K562 (cell line): ENCODE measurements at regions not wholly inside any gene's neighbourhood (a gene's known extent, or its start where the extent isn't known, plus 50 kb on each side); places are given as distances from the start of the nearest gene placed in this dataset.

Experiments used
- ATAC-seq: fragments of 200-7000 bp; cut with Tn5 transposase; 3 replicates; pipeline ENCODE4 v1.9.1; 2020; ENCODE audit warnings: moderate library complexity
- BruUV-seq: library from RNA; stranded (reverse); fragments of 400-500 nt; replicated peaks from 2 replicates; lab custom pipeline; 2021; lab: Mats Ljungman, UMichigan
- CTCF ChIA-PET: fragments of 300-600 bp; formaldehyde crosslinking; extraction: SDS; loops from one replicate; lab custom pipeline; 2021; ENCODE audit warnings: low intra/inter-chr PET ratio; lab: Yijun Ruan, JAX
- POLR2A ChIA-PET: fragments of 300-600, 350-650 bp; sonication (Branson Sonifier 250); formaldehyde crosslinking; extraction: SDS; loops from one replicate; lab custom pipeline; 2021; ENCODE audit warnings: antibody characterized with exemption, inconsistent platforms; lab: Yijun Ruan, JAX
- DNase-seq, 4 experiments: peaks; one replicate each; pipeline versions ENCODE4 v3.0.0 to v3.0.0-alpha.2; 2011 to 2018; ENCODE audit warnings: low spot score in 3 of 4, mixed read lengths in 3 of 4; ENCODE audit errors: extremely low read depth in 1 of 4
- FAIRE-seq: peaks from 2 replicates; lab custom pipeline; 2011; peaks lifted over from hg19 to GRCh38; lab: Jason Lieb, UNC
- H2AFZ ChIP-seq: 2 replicates; pipeline ENCODE4 v1.6.0; 2011; ENCODE audit warnings: low read depth, low read length, control low read depth, inconsistent platforms
- H3K27ac ChIP-seq: fragments of 200-600 bp; 3 replicates; pipeline ENCODE4 v1.8.0; 2011; ENCODE audit warnings: low read depth, mild to moderate bottlenecking, control low read depth, inconsistent platforms, low read length, moderate library complexity, mixed read lengths; ENCODE audit errors: extremely low read depth
- H3K27me3 ChIP-seq, 2 experiments: fragments of 300-600 bp in 1 of 2; 2 replicates in 1 of 2; 3 replicates in 1 of 2; pipeline versions ENCODE4 v1.6.0 to v1.8.0; 2011; ENCODE audit warnings: inconsistent platforms in 2 of 2, low read length in 2 of 2, mild to moderate bottlenecking in 1 of 2, mixed read lengths in 1 of 2, moderate library complexity in 1 of 2; ENCODE audit not compliant: control insufficient read depth in 2 of 2, insufficient read depth in 2 of 2
- H3K36me3 ChIP-seq: fragments of 300-600 bp; 3 replicates; pipeline ENCODE4 v1.8.0; 2011; ENCODE audit warnings: mild to moderate bottlenecking, low read length, inconsistent platforms; ENCODE audit not compliant: control insufficient read depth, insufficient read depth
- H3K4me1 ChIP-seq, 2 experiments: fragments of 200-600 bp in 1 of 2; replicated peaks in 1 of 2; 2 replicates in 1 of 2; 3 replicates in 1 of 2; pipeline versions ENCODE4 v1.5.1 to v1.8.0; 2011; ENCODE audit warnings: inconsistent platforms in 2 of 2, low read length in 2 of 2, mild to moderate bottlenecking in 1 of 2, mixed read lengths in 1 of 2, moderate library complexity in 1 of 2; ENCODE audit not compliant: control insufficient read depth in 2 of 2, insufficient read depth in 2 of 2
- H3K4me2 ChIP-seq: 2 replicates; pipeline ENCODE4 v1.6.1; 2011; ENCODE audit warnings: low read length, control low read depth, inconsistent platforms, mixed read lengths; ENCODE audit not compliant: insufficient read depth
- H3K4me3 ChIP-seq: fragments of 200-600 bp; sonication (generic), shearing (Covaris generic); 2 replicates; pipeline ENCODE4 v1.5.1; 2016; ENCODE audit warnings: control low read depth, inconsistent platforms
- H3K79me2 ChIP-seq: fragments of 200-600 bp; 3 replicates; pipeline ENCODE4 v1.8.0; 2011; ENCODE audit warnings: low read length, inconsistent platforms; ENCODE audit not compliant: control insufficient read depth, insufficient read depth
- H3K9ac ChIP-seq, 2 experiments: 2 replicates each; pipeline versions ENCODE4 v1.6.0 to v1.6.1; 2011; ENCODE audit warnings: low read depth in 2 of 2, low read length in 2 of 2, control low read depth in 1 of 2, inconsistent platforms in 1 of 2, mild to moderate bottlenecking in 1 of 2, mixed read lengths in 1 of 2; ENCODE audit not compliant: insufficient read depth in 1 of 2
- H3K9me1 ChIP-seq: one replicate; pipeline ENCODE4 v1.6.0; 2011; ENCODE audit warnings: inconsistent platforms, mild to moderate bottlenecking, low read length, moderate library complexity; ENCODE audit not compliant: control insufficient read depth, insufficient read depth
- H3K9me3 ChIP-seq: replicated peaks from 2 replicates; pipeline ENCODE4 v1.5.1; 2011; ENCODE audit warnings: low read depth, low read length, inconsistent platforms; ENCODE audit not compliant: control insufficient read depth, insufficient read depth
- H4K20me1 ChIP-seq: replicated peaks from 2 replicates; pipeline ENCODE4 v1.6.1; 2011; ENCODE audit warnings: low read length, inconsistent platforms, mixed read lengths; ENCODE audit not compliant: control insufficient read depth, insufficient read depth
- CBX2 ChIP-seq: fragments of 200-600 bp; sonication (generic); IDR thresholded peaks from one replicate; pipeline ENCODE4 v1.6.1; 2012; ENCODE audit warnings: mild to moderate bottlenecking, low read length, inconsistent platforms; ENCODE audit not compliant: insufficient read depth, poor library complexity, severe bottlenecking
- CREB3 ChIP-seq: fragments of 450-650 bp; conservative IDR thresholded peaks from 2 replicates; pipeline ENCODE4 v1.6.1; 2016; ENCODE audit warnings: missing genetic modification characterization, low read depth, mild to moderate bottlenecking, missing compliant biosample characterization, moderate library complexity
- HNRNPLL ChIP-seq: fragments of 200-400 bp; formaldehyde crosslinking; IDR thresholded peaks from 2 replicates; pipeline ENCODE4 v1.6.1; 2017; ENCODE audit warnings: low read length, low read depth, mild to moderate bottlenecking; ENCODE audit not compliant: poor library complexity, severe bottlenecking
- ID3 ChIP-seq, 2 experiments: fragments of 250-450 bp in 1 of 2; fragments of 450-650 bp in 1 of 2; sonication (Bioruptor Pico) in 1 of 2; IDR thresholded peaks; 2 replicates each; pipeline versions ENCODE4 v1.6.1 to v1.8.0; 2016 to 2021; ENCODE audit warnings: mild to moderate bottlenecking in 2 of 2, moderate library complexity in 2 of 2, missing compliant biosample characterization in 1 of 2, missing genetic modification characterization in 1 of 2
- IFI16 ChIP-seq: fragments of 250-450 bp; sonication (Bioruptor Pico); IDR thresholded peaks from 2 replicates; pipeline ENCODE4 v2.1.2; 2022; ENCODE audit warnings: mild to moderate bottlenecking, inconsistent platforms
- KLF16 ChIP-seq: IDR thresholded peaks from 2 replicates; pipeline ENCODE4 v1.6.1; 2016; ENCODE audit warnings: antibody characterized with exemption
- PRPF4 ChIP-seq: fragments of 200-400 bp; formaldehyde crosslinking; IDR thresholded peaks from one replicate; pipeline ENCODE4 v1.6.1; 2017; ENCODE audit warnings: low read length, low read depth, mild to moderate bottlenecking; ENCODE audit not compliant: insufficient read depth, poor library complexity, severe bottlenecking
- TEAD1 ChIP-seq, 2 experiments: fragments of 450-650 bp in 1 of 2; sonication (generic) in 1 of 2; formaldehyde crosslinking; IDR thresholded peaks; 2 replicates each; pipeline versions ENCODE4 v1.4.0 to v1.8.0; 2020 to 2022; ENCODE audit warnings: mild to moderate bottlenecking in 2 of 2, missing genetic modification reagents in 1 of 2
- TRIM24 ChIP-seq, 2 experiments: fragments of 450-650 bp; IDR thresholded peaks; 2 replicates each; pipeline ENCODE4 v1.6.1; 2016
- ZFX ChIP-seq: sonication (generic); formaldehyde crosslinking; IDR thresholded peaks from 2 replicates; pipeline ENCODE4 v1.8.0; 2022; ENCODE audit warnings: mild to moderate bottlenecking, missing genetic modification reagents, moderate library complexity
- ZKSCAN8 ChIP-seq: fragments of 200-800 bp; sonication (Bioruptor generic); IDR thresholded peaks from 2 replicates; pipeline ENCODE4 v1.6.1; 2016; ENCODE audit warnings: missing genetic modification characterization, missing compliant biosample characterization
- ZNF134 ChIP-seq: fragments of 250-450 bp; sonication (Bioruptor Pico); conservative IDR thresholded peaks from 2 replicates; pipeline ENCODE4 v1.4.0; 2020
- ZNF830 ChIP-seq: fragments of 250-450 bp; sonication (Bioruptor Pico); IDR thresholded peaks from 2 replicates; pipeline ENCODE4 v1.5.0; 2021; ENCODE audit warnings: mild to moderate bottlenecking
- WGBS: fragments of 100-300 bp; shearing (Covaris generic); methylation state at CpG from one replicate; pipeline ENCODE4 v1.1.6; 2016; ENCODE audit warnings: low coverage, mixed read lengths; ENCODE audit not compliant: insufficient coverage; ENCODE audit errors: missing lambda C conversion rate; 5-methylcytosine and 5-hydroxymethylcytosine counted together
- in situ Hi-C: fragments of 300-500 bp; cut with MboI; formaldehyde crosslinking; loops from 4 replicates; pipeline ENCODE4 v1.15.0; 2018; ENCODE audit warnings: inconsistent platforms, mixed read lengths
- intact Hi-C: fragments of 100-400 bp; cut with micrococcal nuclease; formaldehyde crosslinking; loops from 2 replicates; pipeline ENCODE4 v1.14.2; 2022
- TF ChIP-seq, protein P1 (sequence below): fragments of 450-650 bp; IDR thresholded peaks from 2 replicates; pipeline ENCODE4 v1.6.1; 2016; ENCODE audit warnings: low read depth, mild to moderate bottlenecking, moderate library complexity
- TF ChIP-seq, protein P2 (sequence below): IDR thresholded peaks from 2 replicates; pipeline ENCODE4 v1.6.1; 2014; ENCODE audit warnings: antibody characterized with exemption
- TF ChIP-seq, protein P3 (sequence below): fragments of 250-450 bp; sonication (Bioruptor Pico); IDR thresholded peaks from 2 replicates; pipeline ENCODE4 v1.8.0; 2022; ENCODE audit warnings: moderate library complexity, mild to moderate bottlenecking, inconsistent platforms

DNA sequence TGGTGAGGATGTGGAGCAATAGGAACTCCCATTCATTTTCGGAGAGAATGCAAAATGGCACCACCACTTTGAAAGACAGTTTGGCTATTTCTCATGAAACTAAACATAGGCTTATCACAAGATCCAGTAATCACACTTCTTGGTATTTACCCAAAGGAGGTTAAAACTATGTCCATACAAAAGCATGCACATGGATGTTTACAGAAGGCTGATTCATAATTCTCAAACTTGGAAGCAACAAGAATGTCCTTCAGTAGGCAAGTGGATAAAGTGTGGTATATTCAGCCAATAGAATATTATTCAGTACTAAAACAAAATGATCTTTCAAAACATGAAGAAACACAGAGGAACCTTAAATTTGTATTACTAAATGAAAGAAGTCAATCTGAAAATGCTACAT, 440.6 kb downstream of the FBXO15 start:
- Histone ChIP-seq H3K4me3 (no peak overlapping the region), H4K20me1 (no peaks in the 10 kb centered on the region), H3K4me2 (no peak overlapping the region), H3K9me1 (no peaks in the 10 kb centered on the region), H3K27me3 (no peaks in the 10 kb centered on the region), H2AFZ (no peak overlapping the region), H3K79me2 (no peaks in the 10 kb centered on the region), H3K9me3 (no peaks in the 10 kb centered on the region; the same call in 1 of the 2 replicates), H3K27ac (no peak overlapping the region), H3K9ac (no peak overlapping the region), H3K36me3 (no peaks in the 10 kb centered on the region), H3K4me1 (no peaks in the 10 kb centered on the region)
- no peak for FAIRE-seq
- no TSS peak for BruUV-seq
- intact Hi-C loops (no loop called here), in situ Hi-C loops (no loop called here)
- TF ChIP-seq ZFX (CRISPR knock-in tag) (no peak), ID3 (CRISPR knock-in tag; IDR thresholded peaks at IDR 0.05) (no peak), ID3 (tag; IDR thresholded peaks at IDR 0.05) (no peak), TEAD1 (CRISPR knock-in tag; IDR thresholded peaks at IDR 0.05) (no peak), KLF16 (no peak), PRPF4 (no peak), IFI16 (no peak), TRIM24 (IDR thresholded peaks at IDR 0.05) (no peak), CBX2 (no peak), ZNF134 (CRISPR knock-in tag) (no peak), ZNF830 (no peak), CREB3 (no peak), ZKSCAN8 (CRISPR knock-in tag) (no peak), HNRNPLL (no peak)
- TF ChIP-seq, protein P1, sequence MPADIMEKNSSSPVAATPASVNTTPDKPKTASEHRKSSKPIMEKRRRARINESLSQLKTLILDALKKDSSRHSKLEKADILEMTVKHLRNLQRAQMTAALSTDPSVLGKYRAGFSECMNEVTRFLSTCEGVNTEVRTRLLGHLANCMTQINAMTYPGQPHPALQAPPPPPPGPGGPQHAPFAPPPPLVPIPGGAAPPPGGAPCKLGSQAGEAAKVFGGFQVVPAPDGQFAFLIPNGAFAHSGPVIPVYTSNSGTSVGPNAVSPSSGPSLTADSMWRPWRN = no peak
- TF ChIP-seq, protein P2, sequence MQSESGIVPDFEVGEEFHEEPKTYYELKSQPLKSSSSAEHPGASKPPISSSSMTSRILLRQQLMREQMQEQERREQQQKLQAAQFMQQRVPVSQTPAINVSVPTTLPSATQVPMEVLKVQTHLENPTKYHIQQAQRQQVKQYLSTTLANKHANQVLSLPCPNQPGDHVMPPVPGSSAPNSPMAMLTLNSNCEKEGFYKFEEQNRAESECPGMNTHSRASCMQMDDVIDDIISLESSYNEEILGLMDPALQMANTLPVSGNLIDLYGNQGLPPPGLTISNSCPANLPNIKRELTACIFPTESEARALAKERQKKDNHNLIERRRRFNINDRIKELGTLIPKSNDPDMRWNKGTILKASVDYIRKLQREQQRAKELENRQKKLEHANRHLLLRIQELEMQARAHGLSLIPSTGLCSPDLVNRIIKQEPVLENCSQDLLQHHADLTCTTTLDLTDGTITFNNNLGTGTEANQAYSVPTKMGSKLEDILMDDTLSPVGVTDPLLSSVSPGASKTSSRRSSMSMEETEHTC = no peak
- TF ChIP-seq, protein P3, sequence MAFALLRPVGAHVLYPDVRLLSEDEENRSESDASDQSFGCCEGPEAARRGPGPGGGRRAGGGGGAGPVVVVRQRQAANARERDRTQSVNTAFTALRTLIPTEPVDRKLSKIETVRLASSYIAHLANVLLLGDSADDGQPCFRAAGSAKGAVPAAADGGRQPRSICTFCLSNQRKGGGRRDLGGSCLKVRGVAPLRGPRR (CRISPR knock-in tag) = no peak
- no peak for ATAC-seq
- WGBS = 8% methylated on average over 1 of the region's 1 CpG
- ChIA-PET POLR2A (no interaction called here), CTCF (no interaction called here)
- DNase-seq = no peak
